SIG-M5 (cell line): ENCODE measurements at regions not wholly inside any gene's neighbourhood (a gene's known extent, or its start where the extent isn't known, plus 50 kb on each side); places are given as distances from the start of the nearest gene placed in this dataset.

Experiments used
- DNase-seq: peaks from one replicate; lab custom pipeline; 2025; lab: John Stamatoyannopoulos, UW

DNA sequence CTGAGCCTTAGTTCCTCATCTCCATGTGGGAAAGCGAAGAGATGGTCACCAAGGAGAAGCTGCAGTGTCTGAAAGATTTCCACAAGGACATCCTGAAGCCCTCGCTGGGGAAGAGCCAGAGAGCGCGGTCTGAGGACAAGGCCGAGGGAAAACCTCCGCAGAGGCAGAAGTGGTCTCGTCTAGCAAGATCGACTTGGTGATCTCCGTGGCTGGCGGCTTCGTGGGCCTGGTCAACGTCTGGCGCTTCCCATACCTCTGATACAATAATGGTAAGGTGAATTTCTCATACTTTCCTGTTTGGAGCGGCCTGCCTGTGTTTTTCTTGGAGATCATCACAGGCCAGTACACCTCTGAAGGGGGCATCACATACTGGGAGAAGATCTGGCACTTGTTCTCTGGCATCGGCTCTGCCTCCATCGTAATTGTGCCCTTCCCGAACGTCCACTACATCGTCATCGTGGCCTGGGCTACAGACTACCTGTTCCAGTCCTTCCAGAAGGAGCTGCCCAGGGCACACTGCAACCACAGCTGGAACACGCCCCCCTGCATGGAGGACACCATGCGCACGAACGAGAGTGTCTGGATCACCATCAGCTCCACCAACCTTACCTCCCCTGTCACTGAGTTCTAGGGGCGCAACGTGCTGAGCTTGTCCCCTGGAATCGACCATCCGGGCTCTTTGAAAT lies 841.1 kb upstream of the TMPRSS15 start:
- no peak for DNase-seq

DNA sequence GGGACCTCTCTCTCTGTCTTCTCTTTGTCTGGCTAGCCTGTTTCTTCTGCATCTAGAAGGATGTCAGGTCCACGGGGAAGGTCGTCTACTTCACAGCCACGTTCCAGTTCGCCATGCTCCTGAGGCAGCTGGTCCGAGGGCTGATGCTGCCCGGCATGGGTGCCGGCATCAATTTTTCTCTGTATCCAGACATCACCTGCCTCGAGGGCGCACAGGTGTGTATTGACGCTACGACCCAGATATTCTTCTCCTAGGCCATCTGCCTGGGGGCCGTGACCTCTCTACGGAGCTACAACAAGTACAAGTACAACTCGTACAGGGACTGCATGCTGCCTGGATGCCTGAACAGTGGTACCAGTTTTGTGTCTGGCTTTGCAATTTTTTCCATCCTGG lies 841.6 kb upstream of the TMPRSS15 start:
- no peak for DNase-seq

DNA sequence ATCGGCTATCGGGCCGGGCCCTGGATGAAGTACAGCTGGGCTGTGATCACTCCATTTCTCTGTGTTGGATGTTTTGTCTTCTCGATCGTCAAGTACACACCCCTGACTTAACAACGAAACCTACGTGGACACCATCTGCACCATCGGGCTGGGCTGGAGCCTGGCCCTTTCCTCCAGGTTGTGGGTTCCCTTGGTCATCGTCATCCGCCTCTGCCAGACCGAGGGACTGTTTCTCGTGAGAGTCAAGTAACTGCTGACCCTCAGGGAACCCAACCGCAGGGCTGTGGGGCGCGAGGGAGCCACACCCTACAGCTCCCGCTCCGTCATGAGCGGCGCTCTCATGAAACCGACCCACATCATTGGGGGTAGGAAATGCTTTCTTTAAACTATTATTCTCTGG lies 842.4 kb upstream of the TMPRSS15 start:
- DNase-seq: no peak

DNA sequence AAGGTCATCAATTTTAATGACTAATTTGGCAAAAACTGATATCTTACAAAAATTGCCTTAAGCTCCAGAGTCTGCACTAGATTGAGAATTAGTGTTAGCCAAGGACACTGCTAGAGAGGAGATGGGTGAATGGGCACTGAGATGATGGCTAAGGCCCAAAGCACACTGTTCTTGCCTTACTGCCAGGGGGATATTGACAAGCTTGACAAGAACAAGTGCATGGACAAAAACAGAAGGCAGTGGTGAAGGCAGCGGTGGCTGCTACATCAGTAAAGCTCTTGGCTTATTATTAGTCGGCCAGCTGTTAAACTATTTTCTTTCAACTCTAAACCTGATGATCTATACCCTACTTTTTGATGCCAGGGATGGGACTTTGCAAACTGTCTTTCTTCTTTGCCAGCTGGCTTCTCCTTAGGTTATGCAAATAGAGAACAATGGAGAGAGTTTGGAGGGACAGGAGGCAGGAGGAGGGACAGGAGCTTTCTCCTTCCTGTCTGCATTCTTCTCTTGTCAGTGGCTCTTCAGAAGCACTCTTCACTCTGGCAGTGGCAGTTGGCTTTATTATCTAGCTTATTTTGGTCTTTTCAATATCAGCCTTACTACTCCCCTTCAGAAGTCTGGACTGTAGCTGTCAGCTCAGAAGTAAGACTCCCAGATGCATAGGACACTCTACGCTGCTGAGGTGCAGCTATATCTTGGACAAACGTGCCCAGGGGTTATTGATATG lies 853.5 kb upstream of the TMPRSS15 start:
- no peak for DNase-seq

DNA sequence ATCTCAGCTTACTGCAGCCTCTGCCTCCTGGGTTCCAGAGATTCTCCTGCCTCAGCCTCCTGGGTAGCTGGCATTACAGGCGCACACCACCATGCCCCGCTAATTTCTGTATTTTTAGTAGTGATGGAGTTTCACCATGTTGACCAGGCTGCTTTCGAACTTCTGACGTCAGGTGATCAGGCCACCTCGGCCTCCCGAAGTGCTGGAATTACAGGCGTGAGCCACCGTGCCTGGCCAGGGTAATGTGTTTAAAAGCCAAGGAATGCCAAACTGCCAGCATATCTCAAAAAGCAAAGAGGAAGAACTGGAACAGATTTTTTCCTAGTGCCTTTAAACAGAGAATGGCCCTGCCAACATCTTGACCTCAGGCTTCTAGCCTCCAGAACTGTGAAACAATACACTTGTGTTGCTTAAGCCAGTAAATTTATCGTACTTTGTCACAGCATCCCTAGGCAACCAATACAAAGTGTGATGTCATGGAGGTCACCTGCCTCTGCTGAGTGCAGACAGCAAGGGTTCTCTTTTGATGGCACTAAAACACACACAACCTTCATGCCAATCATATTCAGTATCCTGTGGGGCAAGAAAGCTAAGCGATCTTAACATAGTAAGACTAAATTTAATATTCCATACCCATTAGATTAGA lies 858.3 kb upstream of the TMPRSS15 start:
- no peak for DNase-seq

DNA sequence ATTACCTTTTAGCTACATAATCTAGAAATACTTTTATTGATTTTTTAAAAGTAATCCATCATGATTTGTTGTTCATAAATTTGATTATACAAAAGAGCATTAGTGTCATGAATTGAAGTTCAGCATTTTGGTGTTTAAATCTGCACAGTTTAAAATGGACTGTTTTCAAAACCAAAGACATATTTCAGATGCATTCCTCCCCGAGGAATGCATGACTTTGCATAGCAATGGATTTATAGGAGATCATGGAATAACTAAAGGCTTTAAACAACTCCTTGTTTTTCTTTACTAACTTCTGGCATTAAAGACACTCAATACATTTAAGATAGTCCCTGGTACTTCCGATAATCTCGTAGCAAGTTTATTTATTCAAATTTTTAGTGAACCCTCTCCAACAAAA lies 863.1 kb upstream of the TMPRSS15 start:
- no peak for DNase-seq

DNA sequence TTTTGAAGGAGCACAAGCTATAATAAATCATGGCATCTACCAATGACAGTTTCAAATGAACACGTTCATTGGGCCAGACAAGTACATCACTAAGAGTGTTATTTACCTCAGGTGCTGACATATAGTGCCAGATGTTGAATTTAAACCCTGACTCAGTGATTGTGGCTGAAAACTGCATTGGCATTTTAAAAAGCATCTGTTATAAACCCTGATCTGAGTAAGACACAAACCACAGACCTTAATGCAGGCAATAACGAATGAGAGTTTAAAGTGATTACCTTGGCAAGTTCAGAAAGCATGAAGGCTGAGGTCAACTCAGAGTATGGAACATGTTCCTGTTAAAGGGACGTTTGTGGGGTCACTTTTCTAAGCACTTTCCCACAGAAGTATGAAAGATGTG lies 865.1 kb upstream of the TMPRSS15 start:
- no peak for DNase-seq

DNA sequence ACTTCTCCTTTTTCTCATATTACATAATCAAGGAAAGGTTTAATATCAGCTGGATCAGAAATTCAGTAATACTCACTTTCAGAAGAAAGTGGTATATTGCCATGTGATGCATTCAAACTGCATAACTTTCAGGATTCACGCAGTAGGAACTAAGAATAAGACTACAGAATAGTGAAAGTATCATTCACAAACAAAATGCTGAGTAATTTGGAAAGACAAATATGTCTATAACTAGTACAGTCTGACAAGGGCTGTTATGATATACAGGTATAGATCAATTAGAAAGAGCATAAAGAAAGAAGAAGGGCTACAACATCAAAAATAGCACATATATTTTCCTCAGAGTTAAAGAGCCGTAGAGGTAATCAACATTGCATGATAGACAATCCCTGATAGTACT lies 871.5 kb upstream of the TMPRSS15 start:
- DNase-seq: no peak

DNA sequence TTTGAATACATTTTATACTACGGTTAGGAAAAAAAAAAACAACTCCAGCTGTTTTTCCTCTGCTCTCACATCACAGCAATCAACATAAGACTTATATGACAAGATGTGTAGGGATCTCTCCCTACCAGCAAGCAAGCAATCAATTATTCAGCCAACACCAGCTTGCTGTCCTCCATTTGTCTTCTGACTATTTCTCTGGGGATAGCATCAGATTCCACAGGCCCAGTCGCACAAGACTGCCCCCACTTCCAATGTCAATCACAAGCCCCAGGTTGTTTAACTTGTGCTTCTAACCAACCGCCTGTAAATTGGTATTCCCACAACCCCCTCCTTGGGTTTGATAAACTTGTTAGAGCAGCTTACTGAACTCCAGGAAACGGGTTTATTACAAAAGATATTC lies 873.1 kb upstream of the TMPRSS15 start:
- DNase-seq: no peak

DNA sequence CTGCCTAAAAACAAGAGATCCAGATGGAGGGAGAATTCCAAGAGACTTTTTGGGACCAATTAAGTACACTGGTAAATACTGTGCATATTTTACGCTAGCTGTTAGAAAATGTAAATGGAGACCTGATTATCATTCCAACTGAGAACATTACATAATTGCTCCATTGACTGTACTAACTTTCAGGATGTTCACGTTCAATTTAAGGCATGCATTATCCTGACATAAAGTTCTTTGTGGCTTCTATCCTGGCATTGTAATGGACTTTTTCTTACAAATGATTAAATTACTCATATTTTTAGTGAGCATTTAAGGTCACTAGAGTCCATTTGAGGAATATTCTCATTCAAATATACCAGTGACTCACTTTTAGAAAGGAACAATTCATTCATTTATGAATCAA lies 883.3 kb upstream of the TMPRSS15 start:
- DNase-seq: no peak

DNA sequence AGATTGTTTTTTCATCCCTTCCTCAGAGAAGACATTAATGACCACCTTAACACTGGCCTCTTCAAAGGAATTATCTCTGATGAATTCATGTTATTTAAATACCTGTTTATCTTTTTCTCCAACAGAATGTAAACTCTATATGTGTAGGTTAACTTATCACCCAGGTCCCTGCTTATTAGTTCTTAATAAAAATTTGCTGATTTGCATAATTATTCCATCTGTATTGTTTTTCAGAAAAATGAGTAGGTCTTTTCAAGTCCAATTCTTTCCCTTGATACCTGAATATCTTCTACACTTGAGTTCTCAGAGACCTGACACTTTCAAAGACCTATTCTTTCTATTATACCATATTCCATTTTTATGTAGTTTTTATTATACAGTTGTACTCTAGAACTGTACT lies 886.7 kb upstream of the TMPRSS15 start:
- DNase-seq: no peak

DNA sequence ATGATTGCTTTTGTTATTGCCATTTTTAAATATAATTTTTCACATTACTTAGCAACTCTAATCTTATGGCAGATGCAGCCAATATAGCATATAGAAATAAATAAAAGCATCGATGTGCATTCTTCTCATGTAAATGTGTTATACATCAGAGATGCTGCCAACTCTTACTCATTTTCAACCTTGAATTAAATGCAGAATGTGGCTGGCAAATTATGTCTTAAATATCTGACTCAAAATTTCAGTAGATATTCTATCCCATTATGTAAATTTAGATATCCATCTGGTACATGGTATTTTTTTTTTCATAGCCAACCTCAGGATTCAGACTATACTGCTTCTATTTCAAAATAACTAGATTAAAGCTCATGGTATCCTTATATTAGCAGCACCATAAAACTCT lies 916.7 kb upstream of the TMPRSS15 start:
- DNase-seq: no peak

DNA sequence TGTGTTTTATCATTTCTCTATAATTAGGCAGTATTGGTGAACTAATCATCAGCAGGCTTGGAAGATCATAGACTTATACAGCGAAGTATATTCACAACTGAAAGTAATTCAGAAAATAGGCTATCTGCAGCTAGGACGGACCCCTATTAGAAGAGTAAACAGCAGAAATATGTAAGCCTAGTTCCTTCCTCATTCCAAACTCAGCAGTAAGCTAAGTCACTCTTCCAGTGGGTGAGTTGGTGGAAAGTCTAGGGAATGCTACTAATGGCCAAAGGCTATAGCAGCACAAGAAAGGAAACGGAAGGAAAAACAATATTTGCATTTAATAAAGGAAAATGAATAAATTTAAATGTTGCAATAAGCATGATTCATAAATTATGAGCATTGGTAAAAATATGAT lies 918.1 kb upstream of the TMPRSS15 start:
- no peak for DNase-seq

DNA sequence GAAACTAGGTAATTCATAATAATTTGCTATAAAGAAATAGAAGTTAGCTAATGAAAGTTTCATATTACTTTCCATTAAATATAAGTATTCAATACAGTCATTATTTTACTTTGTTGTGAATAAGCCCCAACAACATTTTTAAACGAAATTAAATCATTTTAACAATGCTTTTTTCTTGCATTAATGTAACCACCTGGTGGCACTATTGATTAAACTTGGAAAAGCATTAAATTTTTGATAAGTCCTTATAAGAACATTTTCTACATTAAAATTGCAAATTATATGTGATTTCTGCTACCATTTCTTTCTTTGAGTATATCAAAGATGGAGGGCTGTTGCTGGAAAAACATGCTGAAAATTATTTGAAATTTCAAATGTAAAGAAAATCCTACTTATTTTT lies 918.8 kb upstream of the TMPRSS15 start:
- DNase-seq: no peak

DNA sequence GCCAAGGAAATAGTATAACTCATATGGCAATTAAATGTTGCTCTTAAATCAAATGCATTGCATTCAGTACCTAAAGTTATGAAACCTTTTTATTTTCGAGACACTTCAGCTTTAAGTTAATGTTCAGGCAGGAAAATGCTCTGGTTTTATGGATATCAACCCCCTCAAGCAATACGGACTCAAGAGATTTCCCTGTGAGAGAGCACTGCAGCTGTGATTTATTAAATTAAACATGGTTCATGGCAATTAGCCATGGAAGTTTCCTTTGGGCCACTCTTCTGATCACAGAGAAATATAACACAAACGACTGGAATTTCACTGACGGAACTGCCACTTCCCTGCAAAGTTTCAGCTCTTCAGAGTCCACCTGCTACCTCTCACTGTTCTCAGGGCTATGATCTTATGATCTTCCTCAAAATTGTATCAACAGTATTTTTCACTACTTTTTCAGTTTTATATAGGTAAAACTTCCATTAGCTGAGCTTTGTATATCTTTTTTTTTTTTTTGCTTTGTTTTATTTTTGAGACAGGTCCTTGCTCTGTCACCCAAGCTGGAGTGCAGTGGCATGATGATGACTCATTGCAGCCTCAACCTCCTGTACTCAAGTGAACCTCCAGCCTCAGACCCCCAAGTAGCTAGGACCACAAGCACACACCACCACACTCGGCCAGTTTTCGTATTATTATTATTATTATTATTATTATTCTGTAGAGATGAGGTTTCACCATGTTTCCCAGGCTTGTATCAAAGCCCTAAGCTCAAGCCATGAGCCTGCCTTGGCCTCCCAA lies 923.1 kb upstream of the TMPRSS15 start:
- DNase-seq: no peak

DNA sequence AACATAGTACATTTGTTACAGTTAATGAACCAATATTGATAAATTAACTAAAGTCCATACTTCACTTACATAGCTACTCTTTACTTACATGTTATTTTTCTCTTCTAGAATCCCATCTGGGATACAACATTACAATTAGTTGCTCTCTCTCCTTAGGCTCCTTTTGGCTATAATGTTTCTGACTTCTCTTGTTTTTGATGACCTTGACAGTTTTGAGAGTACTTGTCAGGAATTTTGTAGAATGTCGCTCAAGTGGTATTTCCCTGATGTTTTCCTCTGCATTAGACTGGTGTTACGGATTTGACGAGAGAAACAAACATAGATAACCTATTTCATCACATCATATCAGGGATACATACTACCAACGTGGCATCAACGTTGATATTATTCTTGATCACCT lies 925.4 kb upstream of the TMPRSS15 start:
- DNase-seq: no peak

DNA sequence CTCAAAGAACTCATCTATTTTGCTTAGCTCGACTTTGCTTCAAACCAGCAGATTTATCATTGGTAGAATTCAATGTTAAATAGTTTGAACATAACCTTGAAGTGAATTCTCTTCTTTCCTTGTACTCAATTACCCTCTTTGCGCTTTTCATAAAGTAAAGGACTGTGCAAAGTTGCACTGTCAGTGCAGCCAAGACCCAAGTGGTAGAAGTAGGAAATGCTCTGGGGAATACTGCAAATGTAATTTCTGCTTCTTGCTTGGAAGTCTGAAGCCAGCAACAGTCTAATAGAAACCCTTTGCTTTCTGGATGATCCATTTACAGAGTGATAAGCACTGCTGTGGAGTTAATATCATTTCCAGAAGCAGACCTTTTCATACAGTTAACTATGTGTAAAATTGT lies 936.7 kb upstream of the TMPRSS15 start:
- DNase-seq: no peak

DNA sequence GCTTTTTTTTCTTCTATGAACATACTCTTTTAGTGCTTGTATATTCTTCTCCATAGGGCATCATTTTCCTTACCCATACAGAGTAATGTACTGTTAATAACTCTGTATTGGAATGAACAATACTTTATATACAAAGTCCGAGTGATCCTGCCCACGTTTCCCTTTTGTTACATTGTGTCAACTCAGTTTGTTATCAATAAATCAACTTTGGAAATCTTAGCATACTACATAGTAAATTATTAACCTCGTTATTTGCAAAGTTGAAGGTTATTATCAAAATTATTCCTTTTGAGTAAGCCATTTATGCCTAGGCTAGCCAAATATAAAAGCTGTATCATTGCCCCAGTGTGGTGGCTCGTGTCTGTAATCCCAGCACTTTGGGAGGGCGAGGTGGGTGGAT lies 937.4 kb upstream of the TMPRSS15 start:
- DNase-seq: no peak

DNA sequence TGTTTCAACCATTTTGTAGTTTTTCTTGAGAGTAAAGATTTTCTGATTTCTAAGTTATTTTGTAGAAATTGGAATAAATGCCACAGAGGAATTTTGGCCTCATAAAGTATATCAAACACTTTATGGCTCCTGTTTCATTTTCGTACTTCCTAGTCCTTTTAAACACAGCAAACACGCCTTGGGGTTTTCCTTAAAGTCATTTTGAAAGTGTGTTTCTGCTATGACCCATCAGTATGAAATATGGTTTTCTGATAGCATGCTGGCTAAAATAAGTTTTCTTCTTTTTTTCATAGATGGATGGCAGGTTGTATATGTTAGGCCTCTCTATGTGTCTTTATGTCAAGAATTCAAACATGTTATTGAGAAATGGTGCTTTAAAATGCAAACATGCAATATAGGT lies 940.1 kb upstream of the TMPRSS15 start:
- DNase-seq: no peak

DNA sequence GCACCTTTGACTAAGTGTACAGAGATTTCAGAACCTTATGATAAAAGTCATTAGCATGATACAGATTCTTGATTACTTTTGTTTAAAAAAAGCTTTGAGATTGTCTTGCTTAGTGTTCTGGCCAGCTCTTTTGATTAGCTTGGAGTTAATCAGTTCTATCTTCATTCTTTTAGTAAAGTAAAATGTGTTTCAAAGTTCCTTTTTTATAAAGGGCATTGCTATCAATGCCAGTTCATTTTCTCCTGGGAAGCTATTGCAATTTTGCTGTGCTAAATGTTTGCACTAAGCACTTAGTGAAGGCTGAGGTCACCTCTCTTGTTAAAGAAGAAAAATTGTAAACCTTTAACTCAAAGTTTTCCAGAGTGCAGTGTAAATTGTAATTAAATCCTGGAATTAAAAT lies 946.7 kb upstream of the TMPRSS15 start:
- DNase-seq: no peak

DNA sequence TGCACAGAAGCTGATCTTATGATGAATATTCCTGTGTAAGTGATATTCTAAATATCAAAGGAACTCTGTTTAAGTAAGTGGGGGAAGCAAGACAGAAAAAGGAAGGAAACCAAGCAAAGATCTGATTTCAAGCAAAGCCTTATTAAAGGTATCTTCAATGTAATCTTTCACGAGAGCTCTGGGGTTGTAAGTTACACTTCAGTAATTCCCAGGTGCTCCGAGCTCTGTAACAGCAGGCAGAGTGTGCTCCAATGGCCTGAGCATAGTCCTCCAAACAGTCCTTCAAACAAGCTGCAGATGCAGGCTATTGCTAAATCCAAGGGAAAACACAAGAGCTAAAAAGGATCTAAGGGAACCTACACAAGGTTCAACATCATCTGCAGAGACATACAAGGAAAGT lies 949.7 kb upstream of the TMPRSS15 start:
- DNase-seq: no peak

DNA sequence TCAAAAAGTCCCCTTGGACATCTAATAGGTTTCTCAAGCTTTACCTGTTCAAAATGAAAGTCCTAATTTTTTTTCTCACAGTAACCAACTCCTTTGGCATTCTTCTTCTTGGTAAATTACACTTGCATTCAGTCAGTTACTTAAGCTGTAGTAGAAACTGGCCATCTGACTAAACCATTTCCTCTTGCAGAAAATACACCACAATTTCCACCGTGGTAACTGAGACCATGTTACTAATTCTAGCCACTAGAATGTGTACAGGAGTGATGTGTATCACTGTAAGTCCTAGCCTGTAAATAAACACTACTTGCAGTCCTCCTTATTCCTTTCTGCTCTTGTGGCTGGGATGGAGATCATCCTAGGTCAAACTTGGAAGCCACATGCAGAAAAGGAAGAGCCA lies 965.4 kb upstream of the TMPRSS15 start:
- no peak for DNase-seq

DNA sequence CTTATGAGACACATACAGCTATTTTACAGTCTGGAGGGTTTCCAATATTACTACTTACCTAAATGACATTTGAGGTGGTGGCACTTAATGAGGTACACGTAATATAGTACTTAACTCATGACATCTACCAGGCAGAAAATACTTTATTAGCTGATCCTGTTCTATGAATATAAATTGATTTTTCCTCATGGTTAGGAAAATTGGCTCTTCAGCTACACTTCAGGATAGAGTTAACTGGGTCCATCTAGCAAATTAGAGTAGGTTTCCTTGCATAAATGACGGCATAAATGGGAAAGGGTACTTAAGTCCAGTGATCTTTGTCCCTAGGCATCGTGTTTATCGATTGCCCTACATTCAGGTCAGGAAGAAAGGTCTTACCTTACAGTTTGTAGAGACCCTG lies 988.8 kb upstream of the TMPRSS15 start:
- DNase-seq: no peak
